ENCODE measurements at regions not wholly inside any gene's neighbourhood (a gene's known extent, or its start where the extent isn't known, plus 50 kb on each side); places are given as distances from the start of the nearest gene placed in this dataset.
A peak's percentile ranks its signal among the peaks of the same experiment; 100 is the strongest.

- POLR2A ChIA-PET: no interaction called here
- Mint-ChIP-seq H3K4me3 (no peak overlapping the region), H3K9me3 (no peaks in the 10 kb centered on the region), H3K36me3 (ENCODE audit: low read depth) (no peaks in the 10 kb centered on the region), H3K4me1 (no peaks in the 10 kb centered on the region), H3K27me3 (no peaks in the 10 kb centered on the region), H3K27ac (no peak overlapping the region)
- no peak for DNase-seq
- no peak for TF ChIP-seq CTCF (IDR thresholded peaks at IDR 0.05)
- intact Hi-C loops (cut with micrococcal nuclease): no loop called here
- CTCF ChIA-PET: no interaction called here
- no peak for ATAC-seq (ENCODE audit: low read depth)
Measured at GRCh38 chr2:134014196-134014960, 239.5 kb upstream of the MGAT5 start.

- ChIA-PET POLR2A (no interaction called here), CTCF (interaction anchor here (1.4 to 1.7 kb wide), 2 partner anchors 132 to 392 kb away, joined by 3 to 4 read pairs; no protein-coding TSS in a partner anchor)
- Mint-ChIP-seq H3K27me3 (no peaks in the 10 kb centered on the region), H3K36me3 (ENCODE audit: low read depth) (no peaks in the 10 kb centered on the region), H3K4me3 (no peak overlapping the region), H3K27ac (no peak overlapping the region), H3K9me3 (no peaks in the 10 kb centered on the region), H3K4me1 (peaks cover 35% of the 10 kb centered on the region)
- ATAC-seq (ENCODE audit: low read depth) (no peak), DNase-seq (no peak)
- no peak for TF ChIP-seq CTCF (IDR thresholded peaks at IDR 0.05)
- intact Hi-C loops (cut with micrococcal nuclease): loop anchor here (5.0 kb wide), 2 partner anchors 222 to 392 kb away; no protein-coding TSS in a partner anchor
Measured at GRCh38 chr2:134019871-134020270, 234.0 kb upstream of the MGAT5 start.

GRCh38 chr2:134020608-134021007 is 233.3 kb upstream of the MGAT5 start:
- no peak for DNase-seq

GRCh38 chr2:134021830-134022524 is 231.9 kb upstream of the MGAT5 start:
- intact Hi-C loops (cut with micrococcal nuclease): loop anchor here (1.0 to 5.0 kb wide), 6 partner anchors 9 to 390 kb away; no protein-coding TSS in a partner anchor
- no peaks in the 10 kb centered on the region for H3K9me3 Mint-ChIP-seq
- H3K4me3 Mint-ChIP-seq: peak overlapping the region; percentile 35

More at GRCh38 chr2:134020608-134021007, 233.3 kb upstream of the MGAT5 start:
- H3K27me3 Mint-ChIP-seq: no peaks in the 10 kb centered on the region
- POLR2A ChIA-PET: no interaction called here
- no peak for ATAC-seq (ENCODE audit: low read depth)
- TF ChIP-seq CTCF (IDR thresholded peaks at IDR 0.05): no peak
- intact Hi-C loops (cut with micrococcal nuclease): loop anchor here (5.0 kb wide), 2 partner anchors 222 to 392 kb away; no protein-coding TSS in a partner anchor
- CTCF ChIA-PET: interaction anchor here (1.4 to 1.7 kb wide), 2 partner anchors 133 to 391 kb away, joined by 3 to 4 read pairs; no protein-coding TSS in a partner anchor
- H3K27ac Mint-ChIP-seq: no peak overlapping the region
- peaks cover 35% of the 10 kb centered on the region for H3K4me1 Mint-ChIP-seq
- H3K4me3 Mint-ChIP-seq: no peak overlapping the region
- no peaks in the 10 kb centered on the region for H3K9me3 Mint-ChIP-seq
- no peaks in the 10 kb centered on the region for H3K36me3 Mint-ChIP-seq (ENCODE audit: low read depth)

More at GRCh38 chr2:134021830-134022524, 231.9 kb upstream of the MGAT5 start:
- no peaks in the 10 kb centered on the region for H3K27me3 Mint-ChIP-seq
- ATAC-seq (ENCODE audit: low read depth) (peak; percentile 98), DNase-seq (no peak)
- peak overlapping the region; percentile 74 for H3K27ac Mint-ChIP-seq
- H3K4me1 Mint-ChIP-seq: peaks cover 35% of the 10 kb centered on the region
- TF ChIP-seq CTCF (IDR thresholded peaks at IDR 0.05): no peak
- H3K36me3 Mint-ChIP-seq (ENCODE audit: low read depth): no peaks in the 10 kb centered on the region
- ChIA-PET CTCF (interaction anchor here (1.3 kb wide), 1 partner anchor 221 kb away, joined by 3 read pairs; no protein-coding TSS in a partner anchor), POLR2A (interaction anchor here (1.6 kb wide), 1 partner anchor 57 kb away, joined by 5 read pairs; no protein-coding TSS in a partner anchor)

Measured in activated B cell treated with CpG ODN at 0.5 μM for 24 hours (primary cell).